Stimulated activated naive CD8-positive, alpha-beta T cell treated with anti-CD3 and anti-CD28 coated beads, Interleukin-15, amount 100 ng/mL, for 72 hours (primary cell): ENCODE measurements at regions not wholly inside any gene's neighbourhood (a gene's known extent, or its start where the extent isn't known, plus 50 kb on each side); places are given as distances from the start of the nearest gene placed in this dataset.

ENCODE experiments used
- ATAC-seq: fragments of 150-1000 bp; cut with Tn5 transposase; 2 replicates; pipeline ENCODE4 v1.10.0; 2021; ENCODE audit warnings: mild to moderate bottlenecking, moderate library complexity
- DNase-seq, 2 donors: peaks; one replicate each; pipeline ENCODE4 v3.0.0; 2021 to 2022
- H3K27ac Mint-ChIP-seq, 2 donors: one replicate each; pipeline ENCODE4 v1.8.0; 2022; ENCODE audit warnings: mild to moderate bottlenecking in 2 of 2, mixed read lengths in 2 of 2, moderate library complexity in 2 of 2
- H3K27me3 Mint-ChIP-seq: one replicate; pipeline ENCODE4 v1.8.0; 2022; ENCODE audit warnings: mixed read lengths
- H3K4me1 Mint-ChIP-seq: one replicate; pipeline ENCODE4 v1.8.0; 2022; ENCODE audit warnings: mild to moderate bottlenecking, mixed read lengths
- H3K4me3 Mint-ChIP-seq, 2 donors: one replicate each; pipeline ENCODE4 v1.8.0; 2022; ENCODE audit warnings: mild to moderate bottlenecking in 2 of 2, mixed read lengths in 2 of 2, moderate library complexity in 1 of 2
- H3K9me3 Mint-ChIP-seq, 2 donors: one replicate each; pipeline ENCODE4 v1.8.0; 2022; ENCODE audit warnings: mixed read lengths in 2 of 2

GRCh38 chr5:17379100-17379951 is 118.7 kb upstream of the TAF11L2 start:
- DNase-seq (no peak), ATAC-seq (no peak)
- Mint-ChIP-seq H3K27ac (no peak overlapping the region), H3K4me3 (no peak overlapping the region), H3K4me1 (no peaks in the 10 kb centered on the region), H3K9me3 (no peaks in the 10 kb centered on the region), H3K27me3 (no peaks in the 10 kb centered on the region)

- Mint-ChIP-seq H3K4me3 (no peak overlapping the region), H3K4me1 (no peaks in the 10 kb centered on the region), H3K27me3 (no peaks in the 10 kb centered on the region), H3K9me3 (peaks cover 0 to 6% of the 10 kb centered on the region in 2 donors), H3K27ac (no peak overlapping the region)
- DNase-seq: no peak
- ATAC-seq: no peak
Observed at GRCh38 chr5:17381932-17382331, 116.1 kb upstream of the TAF11L2 start.

GRCh38 chr5:17383526-17383925 is 114.5 kb upstream of the TAF11L2 start:
- Mint-ChIP-seq H3K27ac (no peak overlapping the region), H3K4me1 (no peaks in the 10 kb centered on the region), H3K9me3 (peaks cover 4 to 6% of the 10 kb centered on the region in 2 donors), H3K27me3 (no peaks in the 10 kb centered on the region), H3K4me3 (no peak overlapping the region)
- no peak for DNase-seq
- ATAC-seq: no peak

- ATAC-seq (no peak), DNase-seq (no peak)
- Mint-ChIP-seq H3K9me3 (peaks cover 4 to 6% of the 10 kb centered on the region in 2 donors), H3K27me3 (no peaks in the 10 kb centered on the region), H3K27ac (no peak overlapping the region), H3K4me3 (no peak overlapping the region), H3K4me1 (no peaks in the 10 kb centered on the region)
Observed at GRCh38 chr5:17384181-17384580, 113.8 kb upstream of the TAF11L2 start.

DNA sequence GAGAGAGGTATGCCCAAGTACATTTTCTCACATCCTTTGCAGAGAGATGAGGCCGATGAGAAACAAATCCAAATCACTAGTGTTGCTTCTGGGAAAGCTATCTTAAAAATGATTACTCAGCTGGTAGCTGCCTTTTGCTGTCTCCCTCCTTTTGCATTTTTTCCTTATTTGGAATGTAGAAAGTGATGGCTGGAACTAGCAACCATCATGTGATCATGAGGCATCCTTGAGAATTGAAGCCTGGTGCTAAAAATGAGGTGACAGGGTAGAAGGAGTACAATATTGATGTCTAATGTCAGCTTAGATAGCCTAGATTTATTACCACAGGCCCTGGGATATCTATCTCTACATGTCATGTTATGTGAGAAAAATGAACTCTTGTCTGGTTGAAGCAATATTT is 109.3 kb upstream of the TAF11L2 start:
- Mint-ChIP-seq H3K27me3 (no peaks in the 10 kb centered on the region), H3K9me3 (peaks cover 4 to 6% of the 10 kb centered on the region in 2 donors), H3K4me3 (no peak overlapping the region), H3K27ac (no peak overlapping the region), H3K4me1 (no peaks in the 10 kb centered on the region)
- no peak for ATAC-seq
- no peak for DNase-seq

- H3K4me1 Mint-ChIP-seq: no peaks in the 10 kb centered on the region
- H3K4me3 Mint-ChIP-seq: no peak overlapping the region
- DNase-seq (no peak), ATAC-seq (no peak)
- no peaks in the 10 kb centered on the region for H3K27me3 Mint-ChIP-seq
- peaks cover 0 to 6% of the 10 kb centered on the region in 2 donors for H3K9me3 Mint-ChIP-seq
- H3K27ac Mint-ChIP-seq: no peak overlapping the region
Observed at GRCh38 chr5:17394086-17394485, 103.9 kb upstream of the TAF11L2 start.

DNA sequence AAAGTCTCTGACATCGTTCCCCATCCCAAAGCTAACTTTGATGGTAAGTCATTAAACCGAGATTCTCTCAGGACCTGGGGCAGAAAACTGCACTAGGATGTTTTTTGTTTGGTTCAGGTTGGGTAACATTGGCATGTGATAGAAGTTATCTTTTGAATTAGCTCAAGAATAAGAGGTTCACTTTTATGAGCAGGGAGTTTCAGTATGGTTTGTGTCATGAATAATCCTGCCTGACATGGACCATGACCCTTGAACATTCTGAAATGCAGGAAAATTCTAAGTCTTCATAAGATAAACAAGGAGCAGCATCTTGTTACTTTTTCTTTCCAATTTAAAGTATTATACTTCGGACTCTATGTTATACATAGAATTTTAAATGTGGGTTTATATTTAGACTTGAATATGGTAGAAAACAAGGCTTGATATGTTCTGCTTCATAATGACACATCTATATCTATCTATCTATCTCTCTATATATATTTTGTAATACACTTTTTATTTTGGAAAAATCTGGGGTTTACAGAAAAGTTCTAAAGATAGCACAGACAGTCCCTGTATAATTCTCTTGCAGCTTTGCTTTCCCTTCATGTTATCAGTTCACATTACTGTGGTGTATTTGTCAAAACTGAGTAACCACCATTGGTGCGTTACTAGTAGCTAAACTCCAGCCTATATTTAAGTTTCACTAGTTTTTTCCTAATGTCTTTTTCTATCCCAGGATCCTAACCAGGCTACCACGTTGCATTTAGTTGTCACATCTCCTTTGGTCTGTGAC is 102.7 kb upstream of the TAF11L2 start:
- ATAC-seq: no peak
- Mint-ChIP-seq H3K9me3 (peaks cover 0 to 6% of the 10 kb centered on the region in 2 donors), H3K27ac (no peak overlapping the region), H3K4me3 (no peak overlapping the region), H3K4me1 (no peaks in the 10 kb centered on the region), H3K27me3 (no peaks in the 10 kb centered on the region)
- DNase-seq: no peak

DNA sequence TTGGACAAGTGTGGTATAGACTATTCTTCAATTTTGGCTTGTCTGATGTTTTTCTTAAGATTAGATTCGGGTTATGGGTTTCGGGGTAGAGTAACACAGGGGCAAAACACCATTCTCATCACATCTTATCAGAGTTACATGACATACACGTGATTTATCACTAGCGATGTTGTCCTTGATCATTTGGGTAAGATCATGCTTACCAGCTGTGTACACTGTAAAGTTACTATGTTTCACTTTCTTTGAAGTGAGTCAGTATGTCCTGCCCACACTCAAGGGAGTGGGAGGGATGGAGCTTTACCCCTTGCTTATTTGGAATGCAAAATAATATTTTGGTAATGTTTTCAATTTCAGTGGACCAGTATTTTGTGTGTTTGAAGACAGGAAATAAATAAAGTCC is 101.8 kb upstream of the TAF11L2 start:
- Mint-ChIP-seq H3K4me3 (no peak overlapping the region), H3K27ac (no peak overlapping the region), H3K9me3 (peaks cover 0 to 6% of the 10 kb centered on the region in 2 donors), H3K27me3 (no peaks in the 10 kb centered on the region), H3K4me1 (no peaks in the 10 kb centered on the region)
- DNase-seq: no peak
- no peak for ATAC-seq

- Mint-ChIP-seq H3K27ac (no peak overlapping the region), H3K4me1 (no peaks in the 10 kb centered on the region), H3K4me3 (no peak overlapping the region), H3K9me3 (peaks cover 0 to 6% of the 10 kb centered on the region in 2 donors), H3K27me3 (no peaks in the 10 kb centered on the region)
- no peak for DNase-seq
- ATAC-seq: no peak
Observed at GRCh38 chr5:17398431-17398830, 99.6 kb upstream of the TAF11L2 start.

GRCh38 chr5:17398866-17399835 is 98.9 kb upstream of the TAF11L2 start:
- H3K4me3 Mint-ChIP-seq: no peak overlapping the region
- H3K9me3 Mint-ChIP-seq: peaks cover 0 to 6% of the 10 kb centered on the region in 2 donors
- no peak overlapping the region for H3K27ac Mint-ChIP-seq

GRCh38 chr5:17399931-17400330 is 98.1 kb upstream of the TAF11L2 start:
- peaks cover 0 to 6% of the 10 kb centered on the region in 2 donors for H3K9me3 Mint-ChIP-seq
- no peaks in the 10 kb centered on the region for H3K27me3 Mint-ChIP-seq
- no peak overlapping the region for H3K4me3 Mint-ChIP-seq
- no peaks in the 10 kb centered on the region for H3K4me1 Mint-ChIP-seq
- ATAC-seq (no peak), DNase-seq (no peak)
- H3K27ac Mint-ChIP-seq: no peak overlapping the region

More at GRCh38 chr5:17398866-17399835, 98.9 kb upstream of the TAF11L2 start:
- Mint-ChIP-seq H3K27me3 (no peaks in the 10 kb centered on the region), H3K4me1 (no peaks in the 10 kb centered on the region)
- no peak for DNase-seq
- ATAC-seq: no peak

- Mint-ChIP-seq H3K4me3 (no peak overlapping the region), H3K27me3 (no peaks in the 10 kb centered on the region), H3K4me1 (no peaks in the 10 kb centered on the region), H3K27ac (no peak overlapping the region), H3K9me3 (peaks cover 0 to 6% of the 10 kb centered on the region in 2 donors)
- ATAC-seq (no peak), DNase-seq (no peak)
Observed at GRCh38 chr5:17400724-17401469, 97.1 kb upstream of the TAF11L2 start.

DNA sequence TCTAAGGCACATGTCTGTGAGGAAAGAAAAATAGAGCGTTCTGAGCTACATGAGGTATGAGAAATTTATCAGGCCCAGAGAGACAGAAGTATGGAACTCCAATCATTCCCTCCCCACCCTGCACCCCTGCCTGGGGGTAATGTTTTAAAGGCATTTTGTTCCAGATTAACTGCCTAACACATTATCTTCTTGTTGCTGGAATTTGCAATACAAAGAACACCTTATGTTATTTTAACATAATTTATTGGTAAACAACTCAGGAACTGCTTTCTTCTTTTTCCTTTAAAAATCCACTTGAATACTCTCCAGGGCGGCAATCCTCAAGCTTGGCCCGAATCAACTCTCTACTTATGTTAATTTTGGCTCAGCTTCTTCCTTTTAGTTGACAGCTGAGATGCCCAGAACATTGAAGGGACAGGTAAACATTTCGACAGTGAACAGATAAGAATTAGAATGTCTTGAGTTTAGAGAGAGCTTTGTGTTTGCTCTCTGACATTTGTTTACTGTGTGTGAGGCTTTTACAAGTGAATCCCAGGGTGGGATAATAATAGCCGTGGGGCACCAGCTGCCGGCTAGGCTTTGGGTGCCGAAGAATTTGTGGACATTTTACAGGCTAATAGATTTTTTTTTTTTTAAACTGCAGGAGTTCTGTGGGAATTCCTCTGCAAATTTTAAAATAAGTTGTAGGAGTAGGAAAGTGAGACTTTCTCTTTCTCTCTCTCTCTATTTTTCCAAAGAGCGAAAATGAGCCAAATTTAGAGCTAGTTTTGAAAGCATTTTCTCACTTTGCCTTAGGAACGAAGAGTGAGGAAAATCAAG is 96.4 kb upstream of the TAF11L2 start:
- peaks cover 0 to 3% of the 10 kb centered on the region in 2 donors for H3K9me3 Mint-ChIP-seq
- H3K4me1 Mint-ChIP-seq: no peaks in the 10 kb centered on the region
- no peak overlapping the region for H3K4me3 Mint-ChIP-seq
- DNase-seq: no peak
- no peak overlapping the region for H3K27ac Mint-ChIP-seq
- ATAC-seq: no peak
- H3K27me3 Mint-ChIP-seq: no peaks in the 10 kb centered on the region
